ENCODE measurements at regions not wholly inside any gene's neighbourhood (a gene's known extent, or its start where the extent isn't known, plus 50 kb on each side); places are given as distances from the start of the nearest gene placed in this dataset.

DNA sequence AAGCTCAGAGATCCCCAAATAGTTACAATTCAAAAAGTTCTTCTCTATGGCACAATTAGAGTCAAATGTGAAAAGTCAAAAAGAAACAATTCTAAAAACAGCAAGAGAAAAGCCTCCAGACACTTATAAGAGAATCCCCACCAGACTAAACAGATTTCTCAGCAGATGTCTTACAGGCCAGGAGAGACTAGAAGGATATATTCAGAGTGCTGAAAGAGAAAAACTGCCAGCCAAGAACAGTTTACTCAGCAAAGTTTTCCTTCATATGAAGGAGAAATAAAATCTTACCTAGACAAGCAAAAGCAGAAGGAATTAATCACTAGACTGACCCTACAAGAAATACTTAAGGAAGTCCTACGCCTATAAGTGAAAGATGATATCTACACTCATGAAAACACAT, 176.1 kb upstream of the OPRM1 start:
- Histone ChIP-seq H3K27ac (no peak overlapping the region), H3K9me3 (peaks cover 0 to 6% of the 10 kb centered on the region in 2 donors), H3K4me1 (no peaks in the 10 kb centered on the region), H3K36me3 (no peaks in the 10 kb centered on the region), H3K4me3 (no peak overlapping the region), H3K27me3 (no peaks in the 10 kb centered on the region)
- intact Hi-C loops (cut with DNase I; ENCODE audit: low total_unique reads) = no loop called here
- TF ChIP-seq POLR2A (IDR thresholded peaks at IDR 0.05) (no peak), POLR2AphosphoS5 (IDR thresholded peaks at IDR 0.05) (no peak)
- TF ChIP-seq, protein P1, sequence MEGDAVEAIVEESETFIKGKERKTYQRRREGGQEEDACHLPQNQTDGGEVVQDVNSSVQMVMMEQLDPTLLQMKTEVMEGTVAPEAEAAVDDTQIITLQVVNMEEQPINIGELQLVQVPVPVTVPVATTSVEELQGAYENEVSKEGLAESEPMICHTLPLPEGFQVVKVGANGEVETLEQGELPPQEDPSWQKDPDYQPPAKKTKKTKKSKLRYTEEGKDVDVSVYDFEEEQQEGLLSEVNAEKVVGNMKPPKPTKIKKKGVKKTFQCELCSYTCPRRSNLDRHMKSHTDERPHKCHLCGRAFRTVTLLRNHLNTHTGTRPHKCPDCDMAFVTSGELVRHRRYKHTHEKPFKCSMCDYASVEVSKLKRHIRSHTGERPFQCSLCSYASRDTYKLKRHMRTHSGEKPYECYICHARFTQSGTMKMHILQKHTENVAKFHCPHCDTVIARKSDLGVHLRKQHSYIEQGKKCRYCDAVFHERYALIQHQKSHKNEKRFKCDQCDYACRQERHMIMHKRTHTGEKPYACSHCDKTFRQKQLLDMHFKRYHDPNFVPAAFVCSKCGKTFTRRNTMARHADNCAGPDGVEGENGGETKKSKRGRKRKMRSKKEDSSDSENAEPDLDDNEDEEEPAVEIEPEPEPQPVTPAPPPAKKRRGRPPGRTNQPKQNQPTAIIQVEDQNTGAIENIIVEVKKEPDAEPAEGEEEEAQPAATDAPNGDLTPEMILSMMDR (IDR thresholded peaks at IDR 0.05) = no peak
- no peak for DNase-seq (ENCODE audit: low spot score in 2 of 2)

DNA sequence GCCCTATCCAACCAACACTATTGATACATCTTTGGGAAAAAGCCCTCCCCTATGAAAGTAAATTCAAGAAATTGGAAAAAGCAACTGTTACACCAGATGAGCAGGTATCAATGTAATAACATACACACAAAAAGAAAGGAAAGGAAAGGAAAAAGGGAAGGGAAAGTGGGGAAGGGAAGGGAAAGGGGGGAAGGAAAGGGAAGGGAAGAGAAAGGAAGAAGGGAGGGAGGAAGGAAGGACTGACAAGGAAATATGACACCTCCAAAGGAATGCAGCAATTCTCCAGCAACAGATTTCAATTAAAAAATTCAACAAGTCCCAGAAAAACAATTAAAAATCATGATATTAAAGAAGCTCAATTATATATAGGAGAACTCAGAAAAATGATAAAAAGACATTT, 176.9 kb upstream of the OPRM1 start:
- Histone ChIP-seq H3K4me3 (no peak overlapping the region), H3K27ac (no peak overlapping the region), H3K27me3 (no peaks in the 10 kb centered on the region), H3K36me3 (no peaks in the 10 kb centered on the region), H3K9me3 (peaks cover 0 to 6% of the 10 kb centered on the region in 2 donors), H3K4me1 (no peaks in the 10 kb centered on the region)
- intact Hi-C loops (cut with DNase I; ENCODE audit: low total_unique reads) = no loop called here
- TF ChIP-seq POLR2AphosphoS5 (IDR thresholded peaks at IDR 0.05) = no peak
- TF ChIP-seq POLR2A (IDR thresholded peaks at IDR 0.05) = no peak
- TF ChIP-seq, protein P1 (IDR thresholded peaks at IDR 0.05) = no peak
- no peak for DNase-seq (ENCODE audit: low spot score in 2 of 2)

DNA sequence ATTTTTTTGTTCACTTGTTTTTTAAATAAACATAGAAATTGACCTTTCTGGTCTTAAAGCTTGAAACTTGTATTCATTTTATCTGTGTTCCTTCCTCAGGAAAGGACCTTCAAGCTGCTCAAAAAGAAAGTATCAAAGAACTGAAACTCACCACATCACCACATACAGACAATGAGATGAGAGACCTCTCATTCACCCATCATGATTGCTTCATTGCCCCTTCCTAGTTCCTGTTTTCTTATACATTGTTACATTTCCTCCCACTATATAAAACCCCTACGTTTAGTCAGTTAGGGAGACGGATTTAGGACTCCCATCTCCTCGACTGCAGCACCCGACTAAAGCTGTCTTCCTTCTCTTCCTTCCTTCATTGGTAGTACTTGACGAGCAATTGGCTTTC, 180.5 kb upstream of the OPRM1 start:
- intact Hi-C loops (cut with DNase I; ENCODE audit: low total_unique reads) = no loop called here
- Histone ChIP-seq H3K4me1 (no peaks in the 10 kb centered on the region), H3K9me3 (peaks cover 0 to 6% of the 10 kb centered on the region in 2 donors), H3K27ac (no peak overlapping the region), H3K36me3 (no peaks in the 10 kb centered on the region), H3K4me3 (no peak overlapping the region), H3K27me3 (no peaks in the 10 kb centered on the region)
- no peak for DNase-seq (ENCODE audit: low spot score in 2 of 2)
- TF ChIP-seq, protein P1 (IDR thresholded peaks at IDR 0.05) = no peak
- no peak for TF ChIP-seq POLR2AphosphoS5 (IDR thresholded peaks at IDR 0.05)
- TF ChIP-seq POLR2A (IDR thresholded peaks at IDR 0.05) = no peak

DNA sequence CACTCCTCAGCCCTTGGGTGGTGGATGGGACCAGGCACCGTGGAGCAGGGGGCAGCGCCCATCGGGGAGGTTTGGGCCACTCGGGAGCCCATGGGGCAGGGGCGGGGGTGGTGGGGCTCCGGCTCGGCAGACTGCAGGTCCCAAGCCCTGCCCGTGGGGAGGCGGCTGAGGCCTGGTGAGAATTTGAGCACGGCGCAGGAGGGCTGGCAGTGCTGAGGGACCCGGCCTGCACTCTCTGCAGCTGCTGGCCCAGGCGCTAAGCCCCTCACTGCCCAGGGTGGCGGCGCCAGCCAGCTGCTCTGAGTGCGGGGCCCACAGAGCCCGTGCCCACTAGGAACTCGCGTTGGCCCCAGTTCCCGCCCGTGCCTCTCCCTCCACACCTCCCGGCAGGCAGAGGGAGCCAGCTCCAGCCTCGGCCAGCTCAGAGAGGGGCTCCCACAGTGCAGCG, 182.1 kb upstream of the OPRM1 start:
- no peaks in the 10 kb centered on the region for H3K36me3 ChIP-seq
- DNase-seq (ENCODE audit: low spot score in 2 of 2) = no peak
- no peaks in the 10 kb centered on the region for H3K27me3 ChIP-seq
- H3K9me3 ChIP-seq = no peaks in the 10 kb centered on the region
- no peaks in the 10 kb centered on the region for H3K4me1 ChIP-seq
- no peak overlapping the region for H3K4me3 ChIP-seq
- intact Hi-C loops (cut with DNase I; ENCODE audit: low total_unique reads) = no loop called here
- TF ChIP-seq POLR2AphosphoS5 (IDR thresholded peaks at IDR 0.05) (no peak), POLR2A (IDR thresholded peaks at IDR 0.05) (no peak)
- TF ChIP-seq, protein P1 (IDR thresholded peaks at IDR 0.05) = no peak
- H3K27ac ChIP-seq = no peak overlapping the region

DNA sequence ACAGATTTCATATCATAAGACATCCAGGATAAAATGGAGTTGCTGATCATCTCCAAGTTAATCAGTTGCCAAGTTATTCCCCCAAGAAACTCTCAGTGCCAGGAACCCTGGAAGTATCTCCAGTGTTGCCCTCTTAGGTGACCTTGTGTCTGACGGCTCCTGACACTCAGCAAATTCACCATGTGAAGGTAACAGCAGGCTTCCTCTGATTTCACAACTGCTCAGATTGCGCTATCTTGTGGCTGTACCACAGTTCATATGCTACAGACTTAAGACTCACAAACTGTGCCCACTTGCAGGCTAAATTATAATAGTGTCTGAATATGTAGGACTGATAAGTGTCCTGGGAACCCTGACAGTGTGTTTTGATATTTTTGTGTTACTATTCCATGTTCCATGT, 186.6 kb upstream of the OPRM1 start:
- Histone ChIP-seq H3K4me1 (no peaks in the 10 kb centered on the region), H3K27me3 (no peaks in the 10 kb centered on the region), H3K4me3 (no peak overlapping the region), H3K27ac (no peak overlapping the region), H3K36me3 (no peaks in the 10 kb centered on the region), H3K9me3 (no peaks in the 10 kb centered on the region)
- intact Hi-C loops (cut with DNase I; ENCODE audit: low total_unique reads) = no loop called here
- no peak for DNase-seq (ENCODE audit: low spot score in 2 of 2)
- TF ChIP-seq POLR2AphosphoS5 (IDR thresholded peaks at IDR 0.05) = no peak
- TF ChIP-seq POLR2A (IDR thresholded peaks at IDR 0.05) = no peak
- TF ChIP-seq, protein P1 (IDR thresholded peaks at IDR 0.05) = no peak

Measured in breast epithelium (tissue), 4 donors.